Ascending aorta (tissue), 2 donors: ENCODE measurements at regions not wholly inside any gene's neighbourhood (a gene's known extent, or its start where the extent isn't known, plus 50 kb on each side); places are given as distances from the start of the nearest gene placed in this dataset.

ENCODE experiments used
- DNase-seq, 2 donors: peaks; one replicate each; pipeline ENCODE4 v3.0.0-alpha.2; 2019; ENCODE audit warnings: low spot score in 2 of 2
- H3K27ac ChIP-seq, 2 donors: fragments of 200-600 bp; sonication (generic); one replicate each; pipeline ENCODE4 v1.5.1; 2016 to 2017; ENCODE audit warnings: mild to moderate bottlenecking in 1 of 2
- H3K27me3 ChIP-seq: fragments of 200-600 bp; sonication (generic); one replicate; pipeline ENCODE4 v1.5.1; 2017
- H3K36me3 ChIP-seq, 2 donors: fragments of 200-600 bp; sonication (generic); one replicate each; pipeline ENCODE4 v1.5.1; 2016
- H3K4me1 ChIP-seq, 2 donors: fragments of 200-600 bp; sonication (generic); one replicate each; pipeline ENCODE4 v1.5.1; 2016 to 2017; ENCODE audit warnings: mild to moderate bottlenecking in 1 of 2
- H3K4me3 ChIP-seq, 2 donors: fragments of 200-600 bp; sonication (generic); one replicate each; pipeline ENCODE4 v1.5.1; 2016 to 2017; ENCODE audit warnings: mild to moderate bottlenecking in 1 of 2
- H3K9me3 ChIP-seq, 2 donors: fragments of 200-600 bp; sonication (generic); one replicate each; pipeline ENCODE4 v1.5.1; 2016
- CTCF ChIP-seq, 3 experiments: fragments of 200-600 bp in 2 of 3; fragments of 450-650 bp in 1 of 3; sonication (generic) in 2 of 3; IDR thresholded peaks; one replicate each; pipeline ENCODE4 v1.5.1; 2016 to 2019; ENCODE audit warnings: antibody characterized with exemption in 3 of 3, mild to moderate bottlenecking in 1 of 3, moderate library complexity in 1 of 3
- intact Hi-C: fragments of 100-400 bp; cut with DNase I; formaldehyde crosslinking; loops from one replicate; pipeline ENCODE4 v1.15.1; 2023

- no peak for TF ChIP-seq CTCF (IDR thresholded peaks at IDR 0.05)
- intact Hi-C loops = no loop called here
- no peaks in the 10 kb centered on the region for H3K9me3 ChIP-seq
- no peaks in the 10 kb centered on the region for H3K4me1 ChIP-seq
- H3K27ac ChIP-seq = no peak overlapping the region
- H3K27me3 ChIP-seq = no peaks in the 10 kb centered on the region
- H3K4me3 ChIP-seq = no peak overlapping the region
- DNase-seq = no peak
- H3K36me3 ChIP-seq = no peaks in the 10 kb centered on the region
Observed at GRCh38 chr6:115323001-115323400, 737.7 kb downstream of the FRK start.

DNA sequence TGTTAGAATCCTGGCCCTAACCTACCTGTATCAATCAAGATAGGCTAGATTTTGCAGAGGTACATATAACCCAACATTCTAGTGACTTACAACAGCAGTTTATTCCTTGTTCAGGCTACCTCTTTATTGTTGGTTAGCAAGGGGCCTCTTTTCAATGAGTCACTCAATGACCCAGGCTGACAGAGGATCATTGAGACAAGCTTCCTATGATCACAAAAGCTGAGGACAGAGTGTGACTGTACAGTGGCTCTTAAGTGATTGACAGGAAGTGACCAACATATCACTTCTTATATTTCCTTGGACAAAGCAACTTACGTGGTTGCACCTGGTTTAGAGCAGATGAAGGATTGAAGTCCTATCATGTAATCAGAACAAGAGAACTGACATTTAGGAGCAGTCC, 740.9 kb downstream of the FRK start:
- no peaks in the 10 kb centered on the region for H3K27me3 ChIP-seq
- H3K36me3 ChIP-seq = no peaks in the 10 kb centered on the region
- no peak overlapping the region for H3K4me3 ChIP-seq
- no peaks in the 10 kb centered on the region for H3K4me1 ChIP-seq
- no peak for TF ChIP-seq CTCF (IDR thresholded peaks at IDR 0.05)
- intact Hi-C loops = no loop called here
- no peaks in the 10 kb centered on the region for H3K9me3 ChIP-seq
- no peak overlapping the region for H3K27ac ChIP-seq
- no peak for DNase-seq

DNA sequence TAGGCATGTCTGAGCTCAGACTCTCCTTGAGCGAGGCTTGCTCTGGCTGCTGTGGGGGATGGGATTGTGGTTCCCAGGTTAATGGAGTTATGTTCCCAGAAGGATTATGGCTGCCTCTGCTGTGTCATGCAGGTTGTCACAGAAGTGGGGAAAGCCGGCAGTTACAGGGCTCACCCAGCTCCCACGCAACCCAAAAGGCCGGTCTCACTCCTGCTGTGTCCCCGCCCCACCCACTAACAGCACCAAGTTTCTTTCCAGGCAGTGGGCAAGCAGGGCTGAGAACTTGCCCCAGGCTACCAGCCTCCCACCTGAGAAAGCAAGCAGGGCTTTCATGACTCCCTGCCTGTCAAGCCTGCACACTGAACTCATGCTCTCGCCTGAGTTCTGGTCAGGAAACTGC, 750.5 kb downstream of the FRK start:
- TF ChIP-seq CTCF (IDR thresholded peaks at IDR 0.05) = no peak
- intact Hi-C loops = no loop called here
- no peak for DNase-seq
- Histone ChIP-seq H3K4me1 (no peaks in the 10 kb centered on the region), H3K4me3 (no peak overlapping the region), H3K27ac (no peak overlapping the region), H3K9me3 (no peaks in the 10 kb centered on the region), H3K27me3 (no peaks in the 10 kb centered on the region), H3K36me3 (no peaks in the 10 kb centered on the region)

- intact Hi-C loops = no loop called here
- no peak overlapping the region for H3K4me3 ChIP-seq
- H3K9me3 ChIP-seq = no peaks in the 10 kb centered on the region
- H3K4me1 ChIP-seq = no peaks in the 10 kb centered on the region
- DNase-seq = no peak
- no peak overlapping the region for H3K27ac ChIP-seq
- H3K27me3 ChIP-seq = no peaks in the 10 kb centered on the region
- no peaks in the 10 kb centered on the region for H3K36me3 ChIP-seq
- no peak for TF ChIP-seq CTCF (IDR thresholded peaks at IDR 0.05)
Observed at GRCh38 chr6:115302731-115303130, 758.0 kb downstream of the FRK start.

DNA sequence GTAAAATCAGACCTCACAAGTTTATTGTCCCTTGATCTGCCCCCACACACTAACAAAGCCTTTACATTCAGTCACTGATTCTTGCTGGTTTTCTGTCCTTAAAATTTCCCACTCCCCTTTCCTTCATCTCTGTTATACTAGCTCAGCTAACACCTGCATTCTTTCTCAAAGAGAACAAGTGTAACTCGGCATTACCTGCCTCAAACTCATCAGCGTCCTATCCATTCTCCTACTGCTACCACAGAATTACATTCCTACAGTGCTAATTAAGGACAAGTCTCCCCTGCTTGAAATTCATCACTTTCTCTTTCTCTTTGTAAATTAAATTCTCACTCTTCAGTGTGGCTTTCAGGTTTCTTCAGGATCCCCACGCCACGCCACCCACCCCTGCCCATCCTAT, 773.2 kb downstream of the FRK start:
- Histone ChIP-seq H3K4me1 (no peaks in the 10 kb centered on the region), H3K27me3 (no peaks in the 10 kb centered on the region), H3K9me3 (no peaks in the 10 kb centered on the region), H3K4me3 (no peak overlapping the region), H3K27ac (no peak overlapping the region), H3K36me3 (no peaks in the 10 kb centered on the region)
- intact Hi-C loops = no loop called here
- DNase-seq = no peak
- TF ChIP-seq CTCF (IDR thresholded peaks at IDR 0.05) = no peak

DNA sequence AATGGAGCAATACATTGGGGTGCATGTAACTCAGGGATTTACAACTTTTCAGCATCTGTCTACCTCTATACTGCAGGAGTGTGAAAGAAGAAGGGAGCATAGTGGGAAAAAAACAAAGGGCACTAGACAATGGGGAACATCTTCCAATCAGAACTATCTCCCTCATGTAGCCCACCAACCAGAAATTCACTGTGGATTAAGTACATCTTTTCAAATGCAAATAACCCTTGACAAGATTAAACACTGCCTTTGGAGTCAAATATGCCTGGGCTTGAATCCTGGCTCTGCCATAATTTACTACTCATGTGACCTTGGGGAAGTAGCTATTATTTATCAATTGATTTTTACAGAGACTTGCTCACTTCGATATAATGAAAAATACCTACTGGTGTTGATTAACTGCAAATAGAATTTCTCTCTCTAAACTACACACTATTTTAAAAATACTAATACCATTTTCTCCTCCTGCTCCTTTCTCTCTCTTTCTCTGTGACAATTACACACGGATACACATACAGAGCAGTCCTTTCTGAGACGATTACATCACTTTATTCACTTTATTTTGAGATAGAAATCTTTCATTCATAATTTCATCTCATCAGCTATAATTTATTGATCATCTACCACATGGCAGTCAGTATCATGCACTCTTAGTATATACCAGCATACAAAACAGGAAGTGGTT, 783.7 kb downstream of the FRK start:
- no peaks in the 10 kb centered on the region for H3K9me3 ChIP-seq
- no peak overlapping the region for H3K4me3 ChIP-seq
- no peaks in the 10 kb centered on the region for H3K4me1 ChIP-seq
- H3K27me3 ChIP-seq = no peaks in the 10 kb centered on the region
- no peak for TF ChIP-seq CTCF (IDR thresholded peaks at IDR 0.05)
- no peak overlapping the region for H3K27ac ChIP-seq
- intact Hi-C loops = no loop called here
- DNase-seq = no peak
- H3K36me3 ChIP-seq = no peaks in the 10 kb centered on the region
